ENCODE measurements at regions not wholly inside any gene's neighbourhood (a gene's known extent, or its start where the extent isn't known, plus 50 kb on each side); places are given as distances from the start of the nearest gene placed in this dataset.

DNA sequence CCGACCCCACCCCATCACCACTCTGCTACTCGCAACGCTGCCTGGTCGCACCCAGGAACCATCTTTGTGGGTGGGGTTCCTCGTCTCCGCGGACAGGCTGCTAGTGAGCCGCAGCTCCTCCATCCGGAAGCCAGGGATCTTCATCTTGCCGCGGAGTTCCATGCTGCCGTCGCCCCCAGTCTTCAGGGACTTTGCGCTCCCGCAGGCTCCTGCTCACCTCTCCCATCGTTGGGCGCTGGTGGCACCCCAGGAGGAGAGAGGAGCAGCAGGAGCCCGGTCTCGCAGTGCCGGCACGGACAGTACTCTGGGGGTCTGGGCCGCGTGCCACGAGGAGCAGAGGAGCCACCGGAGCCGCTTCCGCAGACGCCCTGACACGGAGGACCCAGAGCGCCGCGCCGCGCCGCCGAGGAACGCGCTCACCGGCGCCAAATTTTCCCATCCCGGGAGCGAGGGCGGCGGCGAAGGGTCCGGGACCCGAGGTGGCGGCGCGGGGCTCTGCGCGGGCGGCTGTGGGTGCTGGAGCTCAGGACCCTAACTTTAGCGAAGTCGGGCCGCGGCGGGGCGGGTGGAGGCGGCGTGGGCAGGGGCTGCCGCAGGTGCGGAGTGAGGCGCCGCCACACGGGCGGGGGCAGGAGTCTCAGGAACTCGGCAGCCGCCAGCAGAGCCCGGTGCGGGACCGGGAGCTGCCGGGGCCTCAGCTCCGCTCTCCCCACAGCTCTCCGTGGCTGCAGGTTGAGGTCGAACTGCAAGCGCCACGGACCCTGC, 750.1 kb upstream of the SORCS1 start:
- Histone ChIP-seq H3K4me1 (ENCODE audit: control insufficient read depth, insufficient read depth, low read length) (no peaks in the 10 kb centered on the region), H3K4me3 (ENCODE audit: low read depth, low read length) (peak overlapping the region; percentile 43), H3K27ac (ENCODE audit: extremely low read depth, low read depth, low read length) (no peak overlapping the region), H3K9me3 (ENCODE audit: control insufficient read depth, insufficient read depth, low read depth, low read length) (no peaks in the 10 kb centered on the region), H3K36me3 (ENCODE audit: control insufficient read depth in 2 of 2, insufficient read depth in 1 of 2, low read length in 2 of 2) (no peaks in the 10 kb centered on the region)
- TF ChIP-seq ZNF548 (tag by site-specific recombination; IDR thresholded peaks at IDR 0.05) (no peak), ZFHX2 (tag by site-specific recombination; conservative IDR thresholded peaks at IDR 0.05) (peak; percentile 26; the same call in 1 of the 2 replicates), PRDM2 (tag by site-specific recombination; IDR thresholded peaks at IDR 0.05; ENCODE audit: borderline replicate concordance) (no peak)
- POLR2A ChIA-PET, result no interaction called here
- CTCF ChIA-PET, result interaction anchor here (0.5 to 0.6 kb wide), 2 partner anchors 49 to 1710 kb away, joined by 3 to 5 read pairs; no protein-coding TSS in a partner anchor

DNA sequence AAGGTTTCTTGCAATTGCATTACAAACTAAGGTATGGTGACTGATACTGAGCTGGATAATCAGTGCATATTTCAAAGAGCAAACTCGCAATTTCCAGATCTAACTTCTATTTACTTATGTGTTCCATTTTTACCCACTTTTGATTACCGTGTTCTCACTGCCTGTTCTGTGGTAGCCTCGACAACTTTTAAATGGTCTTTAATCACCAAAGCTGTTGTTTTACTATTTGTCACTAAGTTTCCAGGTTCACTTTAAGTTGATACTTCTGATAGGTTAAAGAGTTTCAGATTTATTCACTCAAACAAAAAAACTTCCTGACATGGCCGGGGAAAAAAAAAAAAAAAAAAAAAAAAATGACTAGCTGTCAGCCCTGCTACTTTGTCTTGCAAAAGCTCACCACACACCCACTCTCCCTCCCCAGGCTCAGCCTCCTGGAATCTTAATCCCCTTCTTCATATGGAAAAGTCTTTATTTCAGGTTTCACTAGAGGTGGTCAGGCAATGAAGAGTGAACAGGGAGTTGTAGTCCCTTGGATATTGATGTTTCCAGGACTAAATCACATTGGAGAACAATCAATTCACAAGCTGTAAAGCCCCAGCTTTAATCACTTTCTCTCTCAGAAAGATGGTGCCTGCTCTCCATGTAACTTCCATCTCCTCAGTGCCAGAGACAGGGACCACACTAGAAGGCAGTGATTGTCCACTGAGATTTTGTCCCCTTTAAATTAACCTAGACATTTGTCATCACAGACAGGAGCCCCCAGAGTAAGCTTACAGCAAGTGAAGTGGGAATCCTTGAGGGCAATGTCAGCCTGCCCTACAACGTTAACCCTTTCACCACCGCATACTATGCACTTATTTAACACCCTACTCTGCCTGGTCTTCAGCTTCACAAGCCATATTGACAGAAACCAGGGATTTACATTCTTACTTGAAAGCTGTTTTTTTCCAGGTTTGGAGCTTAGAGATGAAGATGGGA, 749.1 kb upstream of the SORCS1 start:
- ChIA-PET CTCF (interaction anchor here (0.6 kb wide), 1 partner anchor 1711 kb away, joined by 5 read pairs; no protein-coding TSS in a partner anchor), POLR2A (interaction anchor here (0.5 to 0.6 kb wide), 2 partner anchors 280 to 1268 kb away, joined by 3 to 4 read pairs; no protein-coding TSS in a partner anchor)
- Histone ChIP-seq H3K36me3 (ENCODE audit: control insufficient read depth in 2 of 2, insufficient read depth in 1 of 2, low read length in 2 of 2) (no peaks in the 10 kb centered on the region), H3K9me3 (ENCODE audit: control insufficient read depth, insufficient read depth, low read depth, low read length) (no peaks in the 10 kb centered on the region), H3K4me1 (ENCODE audit: control insufficient read depth, insufficient read depth, low read length) (no peaks in the 10 kb centered on the region), H3K27ac (ENCODE audit: extremely low read depth, low read depth, low read length) (no peak overlapping the region), H3K4me3 (ENCODE audit: low read depth, low read length) (no peak overlapping the region)
- TF ChIP-seq, protein P1, sequence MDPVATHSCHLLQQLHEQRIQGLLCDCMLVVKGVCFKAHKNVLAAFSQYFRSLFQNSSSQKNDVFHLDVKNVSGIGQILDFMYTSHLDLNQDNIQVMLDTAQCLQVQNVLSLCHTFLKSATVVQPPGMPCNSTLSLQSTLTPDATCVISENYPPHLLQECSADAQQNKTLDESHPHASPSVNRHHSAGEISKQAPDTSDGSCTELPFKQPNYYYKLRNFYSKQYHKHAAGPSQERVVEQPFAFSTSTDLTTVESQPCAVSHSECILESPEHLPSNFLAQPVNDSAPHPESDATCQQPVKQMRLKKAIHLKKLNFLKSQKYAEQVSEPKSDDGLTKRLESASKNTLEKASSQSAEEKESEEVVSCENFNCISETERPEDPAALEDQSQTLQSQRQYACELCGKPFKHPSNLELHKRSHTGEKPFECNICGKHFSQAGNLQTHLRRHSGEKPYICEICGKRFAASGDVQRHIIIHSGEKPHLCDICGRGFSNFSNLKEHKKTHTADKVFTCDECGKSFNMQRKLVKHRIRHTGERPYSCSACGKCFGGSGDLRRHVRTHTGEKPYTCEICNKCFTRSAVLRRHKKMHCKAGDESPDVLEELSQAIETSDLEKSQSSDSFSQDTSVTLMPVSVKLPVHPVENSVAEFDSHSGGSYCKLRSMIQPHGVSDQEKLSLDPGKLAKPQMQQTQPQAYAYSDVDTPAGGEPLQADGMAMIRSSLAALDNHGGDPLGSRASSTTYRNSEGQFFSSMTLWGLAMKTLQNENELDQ (tag by site-specific recombination; IDR thresholded peaks at IDR 0.05; ENCODE audit: low read depth), result no peak
- no peak for TF ChIP-seq KLF1 (tag by site-specific recombination; IDR thresholded peaks at IDR 0.05)
- no peak for TF ChIP-seq ZBTB26 (tag by site-specific recombination; optimal IDR thresholded peaks at IDR 0.05)
- TF ChIP-seq PRDM10 (tag by site-specific recombination; IDR thresholded peaks at IDR 0.05), result no peak
- TF ChIP-seq SCRT2 (tag by site-specific recombination; IDR thresholded peaks at IDR 0.05), result no peak
- no peak for TF ChIP-seq BCL11A (tag by site-specific recombination; IDR thresholded peaks at IDR 0.05; ENCODE audit: low read depth)
- no peak for TF ChIP-seq KLF10 (tag by site-specific recombination; IDR thresholded peaks at IDR 0.05)
- TF ChIP-seq, protein P2, sequence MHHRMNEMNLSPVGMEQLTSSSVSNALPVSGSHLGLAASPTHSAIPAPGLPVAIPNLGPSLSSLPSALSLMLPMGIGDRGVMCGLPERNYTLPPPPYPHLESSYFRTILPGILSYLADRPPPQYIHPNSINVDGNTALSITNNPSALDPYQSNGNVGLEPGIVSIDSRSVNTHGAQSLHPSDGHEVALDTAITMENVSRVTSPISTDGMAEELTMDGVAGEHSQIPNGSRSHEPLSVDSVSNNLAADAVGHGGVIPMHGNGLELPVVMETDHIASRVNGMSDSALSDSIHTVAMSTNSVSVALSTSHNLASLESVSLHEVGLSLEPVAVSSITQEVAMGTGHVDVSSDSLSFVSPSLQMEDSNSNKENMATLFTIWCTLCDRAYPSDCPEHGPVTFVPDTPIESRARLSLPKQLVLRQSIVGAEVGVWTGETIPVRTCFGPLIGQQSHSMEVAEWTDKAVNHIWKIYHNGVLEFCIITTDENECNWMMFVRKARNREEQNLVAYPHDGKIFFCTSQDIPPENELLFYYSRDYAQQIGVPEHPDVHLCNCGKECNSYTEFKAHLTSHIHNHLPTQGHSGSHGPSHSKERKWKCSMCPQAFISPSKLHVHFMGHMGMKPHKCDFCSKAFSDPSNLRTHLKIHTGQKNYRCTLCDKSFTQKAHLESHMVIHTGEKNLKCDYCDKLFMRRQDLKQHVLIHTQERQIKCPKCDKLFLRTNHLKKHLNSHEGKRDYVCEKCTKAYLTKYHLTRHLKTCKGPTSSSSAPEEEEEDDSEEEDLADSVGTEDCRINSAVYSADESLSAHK (tag by site-specific recombination; IDR thresholded peaks at IDR 0.05), result no peak
- no peak for TF ChIP-seq ZNF623 (tag by site-specific recombination; IDR thresholded peaks at IDR 0.05)
- TF ChIP-seq ZNF558 (tag by site-specific recombination; IDR thresholded peaks at IDR 0.05), result no peak
